PC-9 (cell line): ENCODE measurements at regions not wholly inside any gene's neighbourhood (a gene's known extent, or its start where the extent isn't known, plus 50 kb on each side); places are given as distances from the start of the nearest gene placed in this dataset.
A peak's percentile ranks its signal among the peaks of the same experiment; 100 is the strongest.

Source experiments
- CTCF ChIP-seq: fragments of 200-600 bp; sonication (generic); conservative IDR thresholded peaks from 2 replicates; pipeline ENCODE4 v1.6.1; 2017; ENCODE audit warnings: mixed run types, antibody characterized with exemption, mild to moderate bottlenecking, moderate library complexity
- EZH2 ChIP-seq: fragments of 200-600 bp; sonication (generic); IDR thresholded peaks from 2 replicates; pipeline ENCODE4 v1.8.0; 2017; ENCODE audit warnings: antibody characterized with exemption, low read depth

GRCh38 chr20:7161690-7162089, 394.2 kb downstream of the BMP2 start:
- peak; percentile 50; the same call in 1 of the 2 replicates for TF ChIP-seq CTCF
- TF ChIP-seq EZH2, result no peak
